Skeletal muscle tissue (tissue), 3 donors: ENCODE measurements at regions not wholly inside any gene's neighbourhood (a gene's known extent, or its start where the extent isn't known, plus 50 kb on each side); places are given as distances from the start of the nearest gene placed in this dataset.

Experiments
- H3K27ac ChIP-seq: one replicate; pipeline ENCODE4 v1.7.0; 2013; ENCODE audit warnings: mild to moderate bottlenecking, low read depth, low read length, inconsistent platforms
- H3K27me3 ChIP-seq, 3 donors: one replicate each; pipeline ENCODE4 v1.7.0; 2013; ENCODE audit warnings: low read length in 3 of 3; ENCODE audit not compliant: control insufficient read depth in 3 of 3, insufficient read depth in 3 of 3
- H3K36me3 ChIP-seq, 3 donors: one replicate each; pipeline ENCODE4 v1.7.0; 2013; ENCODE audit warnings: low read length in 3 of 3; ENCODE audit not compliant: control insufficient read depth in 3 of 3, insufficient read depth in 3 of 3
- H3K4me1 ChIP-seq, 3 donors: one replicate each; pipeline ENCODE4 v1.7.0; 2013; ENCODE audit warnings: low read length in 3 of 3, mild to moderate bottlenecking in 3 of 3; ENCODE audit not compliant: control insufficient read depth in 3 of 3, insufficient read depth in 3 of 3
- H3K4me3 ChIP-seq, 3 donors: one replicate each; pipeline ENCODE4 v1.7.0; 2013; ENCODE audit warnings: low read length in 3 of 3
- H3K9ac ChIP-seq, 3 donors: one replicate each; pipeline ENCODE4 v1.7.0; 2013; ENCODE audit warnings: low read length in 3 of 3, mild to moderate bottlenecking in 3 of 3, moderate library complexity in 2 of 3, low read depth in 1 of 3
- H3K9me3 ChIP-seq, 3 donors: one replicate each; pipeline ENCODE4 v1.7.0; 2013; ENCODE audit warnings: low read length in 3 of 3; ENCODE audit not compliant: control insufficient read depth in 3 of 3
- donor health status: Osteomylitis.

DNA sequence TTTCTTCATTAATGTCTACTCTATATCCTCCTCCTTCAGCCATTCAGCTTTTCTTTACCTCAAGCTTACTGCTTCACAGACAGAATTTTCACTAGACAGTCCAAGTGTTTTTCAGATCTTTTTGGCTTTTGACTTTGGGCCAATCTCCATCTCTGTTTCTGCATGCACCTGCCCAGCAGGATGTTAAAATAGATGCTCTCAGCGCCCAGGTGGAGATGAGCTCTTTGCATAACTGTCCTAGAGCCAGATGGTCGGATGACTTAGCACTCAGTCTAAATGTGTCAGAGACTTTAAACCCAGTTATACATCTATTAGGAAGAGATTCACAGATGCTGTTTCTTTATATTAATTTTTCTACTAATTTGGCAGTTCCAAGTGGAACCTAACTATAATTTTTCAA lies 80.3 kb upstream of the SSTR1 start:
- no peaks in the 10 kb centered on the region for H3K9me3 ChIP-seq
- H3K27me3 ChIP-seq: no peaks in the 10 kb centered on the region
- H3K36me3 ChIP-seq: no peaks in the 10 kb centered on the region
- H3K4me1 ChIP-seq: no peaks in the 10 kb centered on the region
- H3K27ac ChIP-seq: no peak overlapping the region
- no peak overlapping the region for H3K9ac ChIP-seq
- H3K4me3 ChIP-seq: no peak overlapping the region

DNA sequence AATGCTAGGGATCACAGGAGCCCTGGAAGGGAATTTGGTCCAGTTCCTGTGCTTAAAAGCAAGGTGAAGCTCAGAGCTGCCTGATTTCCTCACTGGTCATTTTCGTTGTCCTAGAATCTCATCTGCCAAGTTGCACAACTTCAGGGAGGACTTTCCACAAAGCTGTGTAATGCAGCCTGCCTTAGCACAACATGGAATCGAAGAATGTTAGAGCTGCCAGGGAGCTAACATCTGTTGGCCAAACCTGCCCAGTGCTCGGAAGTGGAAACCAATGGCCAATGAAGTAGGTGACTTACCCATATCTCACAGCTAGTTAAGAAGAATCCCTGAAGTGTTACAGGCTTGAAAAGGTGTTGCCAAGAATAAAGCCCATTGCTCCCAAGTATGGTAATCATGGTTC lies 79.9 kb upstream of the SSTR1 start:
- no peak overlapping the region for H3K27ac ChIP-seq
- no peaks in the 10 kb centered on the region for H3K36me3 ChIP-seq
- no peaks in the 10 kb centered on the region for H3K9me3 ChIP-seq
- H3K4me3 ChIP-seq: no peak overlapping the region
- H3K9ac ChIP-seq: no peak overlapping the region
- no peaks in the 10 kb centered on the region for H3K4me1 ChIP-seq
- H3K27me3 ChIP-seq: no peaks in the 10 kb centered on the region

DNA sequence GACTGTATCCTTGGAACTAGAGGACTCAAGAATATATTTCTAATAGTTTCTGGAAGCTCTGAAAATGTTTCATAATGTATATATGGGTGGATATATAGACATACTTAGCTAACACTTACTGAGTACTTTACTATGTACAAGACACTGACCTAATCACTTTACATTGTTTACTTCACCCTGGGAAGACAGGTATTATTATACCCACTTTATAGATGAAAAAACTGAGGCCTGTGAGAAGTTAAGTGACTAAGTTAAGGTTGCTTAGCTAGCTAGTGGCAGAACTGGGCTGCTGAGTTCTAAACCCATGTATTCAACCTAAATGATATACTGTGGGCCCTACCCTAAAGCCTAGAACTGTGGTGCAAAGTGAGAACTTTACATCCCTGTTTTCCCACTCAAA lies 79.1 kb upstream of the SSTR1 start:
- Histone ChIP-seq H3K4me3 (no peak overlapping the region), H3K9ac (no peak overlapping the region), H3K4me1 (no peaks in the 10 kb centered on the region), H3K27me3 (no peaks in the 10 kb centered on the region), H3K36me3 (no peaks in the 10 kb centered on the region), H3K9me3 (no peaks in the 10 kb centered on the region), H3K27ac (no peak overlapping the region)

DNA sequence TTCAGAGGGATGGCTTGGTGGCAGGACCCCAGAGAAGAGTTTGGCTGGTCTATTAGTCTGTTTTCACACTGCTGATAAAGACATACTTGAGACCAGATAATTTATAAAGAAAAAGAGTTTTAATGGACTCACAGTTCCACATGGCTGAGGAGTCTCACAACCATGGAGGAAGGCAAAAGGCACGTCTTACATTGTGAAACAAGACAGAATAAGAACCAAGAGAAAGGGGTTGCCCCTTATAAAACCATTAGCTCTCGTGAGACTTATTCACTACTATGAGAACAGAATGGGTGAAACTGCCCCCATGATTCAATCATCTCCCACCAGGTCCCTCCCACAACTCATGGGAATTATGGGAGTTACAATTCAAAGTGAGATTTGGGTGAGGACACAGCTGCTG lies 78.5 kb upstream of the SSTR1 start:
- Histone ChIP-seq H3K36me3 (no peaks in the 10 kb centered on the region), H3K9ac (no peak overlapping the region), H3K27me3 (no peaks in the 10 kb centered on the region), H3K27ac (no peak overlapping the region), H3K9me3 (no peaks in the 10 kb centered on the region), H3K4me1 (no peaks in the 10 kb centered on the region), H3K4me3 (no peak overlapping the region)

- Histone ChIP-seq H3K4me3 (no peak overlapping the region), H3K4me1 (no peaks in the 10 kb centered on the region), H3K9ac (no peak overlapping the region), H3K27me3 (no peaks in the 10 kb centered on the region), H3K27ac (no peak overlapping the region), H3K9me3 (no peaks in the 10 kb centered on the region), H3K36me3 (no peaks in the 10 kb centered on the region)
Observed at GRCh38 chr14:38129705-38130104, 78.0 kb upstream of the SSTR1 start.

DNA sequence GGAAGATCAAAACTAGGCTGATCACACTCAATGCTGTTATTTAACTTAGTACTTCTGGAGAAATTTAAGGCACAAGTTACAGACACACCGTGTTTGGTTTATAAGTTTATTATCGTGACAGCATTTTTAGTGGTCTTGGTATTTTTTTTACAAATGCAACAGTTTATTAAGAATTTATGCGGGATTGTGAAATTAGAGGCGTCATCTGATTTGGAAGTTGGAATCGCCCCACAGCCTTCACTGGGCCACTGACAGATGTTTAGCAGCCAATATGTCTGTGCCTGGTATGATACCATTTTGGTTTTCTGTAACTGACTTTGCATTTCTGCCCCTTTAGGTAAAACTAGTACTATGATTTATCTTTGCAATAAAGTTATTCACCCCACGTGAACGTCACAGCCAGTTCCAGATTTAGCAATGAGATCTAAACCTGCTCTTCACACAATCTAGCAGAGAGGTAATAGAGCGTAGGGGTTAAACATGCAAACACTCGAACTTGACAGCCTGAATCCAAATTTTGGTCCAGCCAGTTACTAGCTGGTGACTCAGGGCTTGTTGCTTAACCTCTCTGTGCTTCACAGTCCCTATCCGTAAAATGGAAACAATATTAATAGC lies 73.2 kb upstream of the SSTR1 start:
- no peak overlapping the region for H3K4me3 ChIP-seq
- H3K27ac ChIP-seq: no peak overlapping the region
- H3K36me3 ChIP-seq: no peaks in the 10 kb centered on the region
- no peaks in the 10 kb centered on the region for H3K4me1 ChIP-seq
- no peaks in the 10 kb centered on the region for H3K9me3 ChIP-seq
- H3K9ac ChIP-seq: no peak overlapping the region
- H3K27me3 ChIP-seq: no peaks in the 10 kb centered on the region

GRCh38 chr14:38135106-38135867 lies 72.4 kb upstream of the SSTR1 start:
- H3K9me3 ChIP-seq: no peaks in the 10 kb centered on the region
- H3K36me3 ChIP-seq: no peaks in the 10 kb centered on the region
- no peak overlapping the region for H3K27ac ChIP-seq
- no peaks in the 10 kb centered on the region for H3K27me3 ChIP-seq
- no peaks in the 10 kb centered on the region for H3K4me1 ChIP-seq
- H3K4me3 ChIP-seq: no peak overlapping the region
- no peak overlapping the region for H3K9ac ChIP-seq

- Histone ChIP-seq H3K27ac (no peak overlapping the region), H3K9ac (no peak overlapping the region), H3K27me3 (no peaks in the 10 kb centered on the region), H3K36me3 (no peaks in the 10 kb centered on the region), H3K9me3 (no peaks in the 10 kb centered on the region), H3K4me1 (no peaks in the 10 kb centered on the region), H3K4me3 (no peak overlapping the region)
Observed at GRCh38 chr14:38137005-38137404, 70.7 kb upstream of the SSTR1 start.

- no peaks in the 10 kb centered on the region for H3K36me3 ChIP-seq
- H3K27me3 ChIP-seq: no peaks in the 10 kb centered on the region
- H3K27ac ChIP-seq: no peak overlapping the region
Observed at GRCh38 chr14:38138473-38139138, 69.1 kb upstream of the SSTR1 start.

DNA sequence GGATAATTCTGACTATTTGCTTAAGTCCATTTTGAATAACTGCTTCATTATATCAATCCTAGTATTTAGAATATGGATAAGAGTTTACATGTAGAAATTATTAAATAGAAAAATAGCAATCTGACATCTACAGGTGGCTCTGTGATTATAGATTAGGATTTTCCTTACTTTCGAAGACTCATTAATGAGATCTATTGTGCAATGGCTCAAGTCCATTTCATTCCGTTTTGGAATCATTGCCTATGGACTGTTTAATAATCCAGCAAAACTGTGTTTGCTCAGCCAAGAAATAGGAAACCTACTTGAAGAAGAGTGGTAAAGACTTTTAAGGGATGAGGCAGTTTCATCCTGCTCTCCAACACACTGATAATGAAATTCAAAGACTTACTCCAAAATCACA lies 67.8 kb upstream of the SSTR1 start:
- Histone ChIP-seq H3K27ac (no peak overlapping the region), H3K4me1 (no peaks in the 10 kb centered on the region), H3K9me3 (no peaks in the 10 kb centered on the region), H3K27me3 (no peaks in the 10 kb centered on the region), H3K36me3 (no peaks in the 10 kb centered on the region), H3K9ac (no peak overlapping the region), H3K4me3 (no peak overlapping the region)

More at GRCh38 chr14:38138473-38139138, 69.1 kb upstream of the SSTR1 start:
- no peaks in the 10 kb centered on the region for H3K9me3 ChIP-seq
- no peak overlapping the region for H3K4me3 ChIP-seq
- no peak overlapping the region for H3K9ac ChIP-seq
- H3K4me1 ChIP-seq: no peaks in the 10 kb centered on the region
